ENCODE measurements at regions not wholly inside any gene's neighbourhood (a gene's known extent, or its start where the extent isn't known, plus 50 kb on each side); places are given as distances from the start of the nearest gene placed in this dataset.
A peak's percentile ranks its signal among the peaks of the same experiment; 100 is the strongest.

- intact Hi-C loops (cut with micrococcal nuclease; ENCODE audit: unreplicated experiment): no loop called here
- no peak overlapping the region for H3K27ac ChIP-seq (ENCODE audit: low read depth, low read length, poor library complexity, severe bottlenecking)
- DNase-seq (ENCODE audit: low spot score): no peak
- no TSS peak for BruUV-seq (replicated peaks)
- no peak overlapping the region for H3K4me3 ChIP-seq (ENCODE audit: low read depth, low read length, poor library complexity, severe bottlenecking)
- H3K9me3 ChIP-seq (ENCODE audit: low read depth, low read length, poor library complexity, severe bottlenecking): no peaks in the 10 kb centered on the region
- no peaks in the 10 kb centered on the region for H3K36me3 ChIP-seq (ENCODE audit: insufficient read depth, low read length, poor library complexity, severe bottlenecking)
- ChIA-PET CTCF (no interaction called here), POLR2A (ENCODE audit: low non-redundant PET) (no interaction called here)
- no peak for TF ChIP-seq CTCF (conservative IDR thresholded peaks at IDR 0.05; ENCODE audit: low read depth, low read length)
- TF ChIP-seq EZH2 (IDR thresholded peaks at IDR 0.05; ENCODE audit: borderline replicate concordance, low read depth, low read length, poor library complexity, severe bottlenecking): no peak
- H3K4me1 ChIP-seq (ENCODE audit: insufficient read depth, low read length, poor library complexity, severe bottlenecking): no peaks in the 10 kb centered on the region
- no peaks in the 10 kb centered on the region for H3K27me3 ChIP-seq (replicated peaks; ENCODE audit: insufficient read depth, low read depth, low read length, poor library complexity)
These were observed 133.0 kb downstream of the ZDHHC21 start for GRCh38 chr9:14560194-14560593.

- intact Hi-C loops (cut with micrococcal nuclease; ENCODE audit: unreplicated experiment): loop anchor here (2.0 kb wide), 1 partner anchor 48 kb away; no protein-coding TSS in a partner anchor
- CTCF ChIA-PET: no interaction called here
- no peak for TF ChIP-seq CTCF (conservative IDR thresholded peaks at IDR 0.05; ENCODE audit: low read depth, low read length)
- no peak for TF ChIP-seq EZH2 (IDR thresholded peaks at IDR 0.05; ENCODE audit: borderline replicate concordance, low read depth, low read length, poor library complexity, severe bottlenecking)
- DNase-seq (ENCODE audit: low spot score): peak; percentile 29
- H3K27me3 ChIP-seq (replicated peaks; ENCODE audit: insufficient read depth, low read depth, low read length, poor library complexity): no peaks in the 10 kb centered on the region
- H3K4me3 ChIP-seq (ENCODE audit: low read depth, low read length, poor library complexity, severe bottlenecking): no peak overlapping the region
- no peaks in the 10 kb centered on the region for H3K4me1 ChIP-seq (ENCODE audit: insufficient read depth, low read length, poor library complexity, severe bottlenecking)
- BruUV-seq (replicated peaks): no TSS peak
- no peaks in the 10 kb centered on the region for H3K36me3 ChIP-seq (ENCODE audit: insufficient read depth, low read length, poor library complexity, severe bottlenecking)
- no peak overlapping the region for H3K27ac ChIP-seq (ENCODE audit: low read depth, low read length, poor library complexity, severe bottlenecking)
- POLR2A ChIA-PET (ENCODE audit: low non-redundant PET): no interaction called here
- no peaks in the 10 kb centered on the region for H3K9me3 ChIP-seq (ENCODE audit: low read depth, low read length, poor library complexity, severe bottlenecking)
These were observed 138.3 kb downstream of the ZDHHC21 start for GRCh38 chr9:14554886-14555285.

GRCh38 chr9:14547245-14548060 is 145.8 kb downstream of the ZDHHC21 start:
- H3K4me1 ChIP-seq (ENCODE audit: insufficient read depth, low read length, poor library complexity, severe bottlenecking): no peaks in the 10 kb centered on the region
- POLR2A ChIA-PET (ENCODE audit: low non-redundant PET): no interaction called here
- no peaks in the 10 kb centered on the region for H3K36me3 ChIP-seq (ENCODE audit: insufficient read depth, low read length, poor library complexity, severe bottlenecking)
- DNase-seq (ENCODE audit: low spot score): no peak
- no peak overlapping the region for H3K27ac ChIP-seq (ENCODE audit: low read depth, low read length, poor library complexity, severe bottlenecking)
- H3K4me3 ChIP-seq (ENCODE audit: low read depth, low read length, poor library complexity, severe bottlenecking): no peak overlapping the region
- CTCF ChIA-PET: no interaction called here
- TF ChIP-seq CTCF (conservative IDR thresholded peaks at IDR 0.05; ENCODE audit: low read depth, low read length): no peak
- no peak for TF ChIP-seq EZH2 (IDR thresholded peaks at IDR 0.05; ENCODE audit: borderline replicate concordance, low read depth, low read length, poor library complexity, severe bottlenecking)
- H3K9me3 ChIP-seq (ENCODE audit: low read depth, low read length, poor library complexity, severe bottlenecking): no peaks in the 10 kb centered on the region
- no peaks in the 10 kb centered on the region for H3K27me3 ChIP-seq (replicated peaks; ENCODE audit: insufficient read depth, low read depth, low read length, poor library complexity)
- BruUV-seq (replicated peaks): no TSS peak
- intact Hi-C loops (cut with micrococcal nuclease; ENCODE audit: unreplicated experiment): no loop called here
